GM23338 (cell line): ENCODE measurements at regions not wholly inside any gene's neighbourhood (a gene's known extent, or its start where the extent isn't known, plus 50 kb on each side); places are given as distances from the start of the nearest gene placed in this dataset.

Experiments used
- ATAC-seq: fragments of 200-7000 bp; cut with Tn5 transposase; 3 replicates; pipeline ENCODE4 v1.9.1; 2020
- DNase-seq: peaks from one replicate; pipeline ENCODE4 v3.0.0-alpha.2; 2015; ENCODE audit warnings: low spot score
- H2AFZ ChIP-seq: fragments of 200-600 bp; sonication (generic); 2 replicates; pipeline ENCODE4 v1.8.0; 2016; ENCODE audit warnings: antibody characterized with exemption, mild to moderate bottlenecking, moderate library complexity
- H3F3A ChIP-seq: fragments of 200-600 bp; sonication (generic); replicated peaks from 2 replicates; pipeline ENCODE4 v1.8.0; 2017; ENCODE audit warnings: antibody characterized with exemption, mixed run types, low read depth
- H3K27ac ChIP-seq: fragments of 200-600 bp; sonication (generic); 2 replicates; pipeline ENCODE4 v1.6.1; 2016; ENCODE audit warnings: low read depth
- H3K27me3 ChIP-seq: fragments of 200-600 bp; sonication (generic); 2 replicates; pipeline ENCODE4 v1.8.0; 2016; ENCODE audit warnings: mild to moderate bottlenecking, mixed run types, moderate library complexity; ENCODE audit not compliant: insufficient read depth
- H3K36me3 ChIP-seq: fragments of 200-600 bp; sonication (generic); 2 replicates; pipeline ENCODE4 v1.8.0; 2016; ENCODE audit warnings: mild to moderate bottlenecking; ENCODE audit not compliant: insufficient read depth
- H3K4me1 ChIP-seq: fragments of 200-600 bp; sonication (generic); 2 replicates; pipeline ENCODE4 v1.8.0; 2016; ENCODE audit warnings: mild to moderate bottlenecking, moderate library complexity; ENCODE audit not compliant: insufficient read depth
- H3K4me2 ChIP-seq: fragments of 200-600 bp; sonication (generic); 2 replicates; pipeline ENCODE4 v1.7.1; 2017; ENCODE audit warnings: mixed run types
- H3K4me3 ChIP-seq: fragments of 200-600 bp; sonication (generic); 2 replicates; pipeline ENCODE4 v1.6.1; 2016; ENCODE audit warnings: mixed run types
- H3K79me2 ChIP-seq: fragments of 200-600 bp; sonication (generic); replicated peaks from 2 replicates; pipeline ENCODE4 v1.8.0; 2017; ENCODE audit warnings: mild to moderate bottlenecking; ENCODE audit not compliant: insufficient read depth
- H3K9me2 ChIP-seq: fragments of 200-600 bp; sonication (generic); 2 replicates; pipeline ENCODE4 v1.8.0; 2017; ENCODE audit not compliant: insufficient read depth
- H4K20me1 ChIP-seq: fragments of 200-600 bp; sonication (generic); replicated peaks from 2 replicates; pipeline ENCODE4 v1.8.0; 2017; ENCODE audit warnings: mild to moderate bottlenecking; ENCODE audit not compliant: insufficient read depth
- H3K27ac Mint-ChIP-seq: 2 replicates; pipeline ENCODE4 v1.8.0; 2020; ENCODE audit warnings: inconsistent platforms, mild to moderate bottlenecking, moderate library complexity, mixed read lengths
- H3K27me3 Mint-ChIP-seq: 3 replicates; pipeline ENCODE4 v1.8.0; 2022; ENCODE audit warnings: low read depth, mild to moderate bottlenecking, moderate library complexity, mixed read lengths, inconsistent platforms; ENCODE audit not compliant: insufficient read depth, poor library complexity
- H3K36me3 Mint-ChIP-seq: 3 replicates; pipeline ENCODE4 v1.8.0; 2021; ENCODE audit warnings: low read depth, mild to moderate bottlenecking, inconsistent platforms, moderate library complexity, mixed read lengths
- H3K4me1 Mint-ChIP-seq: 3 replicates; pipeline ENCODE4 v1.8.0; 2020; ENCODE audit warnings: mild to moderate bottlenecking, inconsistent platforms, mixed read lengths
- H3K4me3 Mint-ChIP-seq: 3 replicates; pipeline ENCODE4 v1.8.0; 2021; ENCODE audit warnings: moderate library complexity, mild to moderate bottlenecking, inconsistent platforms, mixed read lengths
- H3K9me3 Mint-ChIP-seq: 3 replicates; pipeline ENCODE4 v1.8.0; 2020; ENCODE audit warnings: moderate library complexity, mild to moderate bottlenecking, inconsistent platforms, mixed read lengths
- CREB1 ChIP-seq: fragments of 250-450 bp; sonication (Bioruptor Pico); IDR thresholded peaks from 2 replicates; pipeline ENCODE4 v1.5.0; 2020; ENCODE audit warnings: low read depth, mild to moderate bottlenecking, moderate library complexity
- CTCF ChIP-seq, 2 experiments: fragments of 200-600 bp in 1 of 2; sonication (generic) in 1 of 2; conservative IDR thresholded peaks; 2 replicates each; pipeline versions ENCODE4 v1.5.1 to v1.6.1; 2016 to 2017; ENCODE audit warnings: antibody characterized with exemption in 2 of 2, low read depth in 2 of 2, mild to moderate bottlenecking in 2 of 2, moderate library complexity in 1 of 2
- ETS1 ChIP-seq: IDR thresholded peaks from 2 replicates; pipeline ENCODE4 v1.6.1; 2016; ENCODE audit warnings: antibody characterized with exemption
- EZH2 ChIP-seq: fragments of 200-600 bp; sonication (generic); IDR thresholded peaks from one replicate; pipeline ENCODE4 v1.8.0; 2017; ENCODE audit warnings: antibody characterized with exemption, mild to moderate bottlenecking, low read depth; ENCODE audit not compliant: unreplicated experiment
- EZH2phosphoT487 ChIP-seq: fragments of 200-600 bp; sonication (generic); IDR thresholded peaks from one replicate; pipeline ENCODE4 v1.8.1; 2018; ENCODE audit warnings: antibody characterized with exemption; ENCODE audit not compliant: unreplicated experiment
- JUNB ChIP-seq: IDR thresholded peaks from one replicate; pipeline ENCODE4 v1.6.1; 2016; ENCODE audit warnings: antibody characterized with exemption; ENCODE audit not compliant: unreplicated experiment
- NANOG ChIP-seq: IDR thresholded peaks from 2 replicates; pipeline ENCODE4 v1.6.1; 2016; ENCODE audit warnings: antibody characterized with exemption, borderline replicate concordance
- POLR2AphosphoS5 ChIP-seq: IDR thresholded peaks from 2 replicates; pipeline ENCODE4 v1.6.1; 2016; ENCODE audit warnings: antibody characterized with exemption, low read depth
- REST ChIP-seq: IDR thresholded peaks from one replicate; pipeline ENCODE4 v1.6.1; 2018; ENCODE audit warnings: antibody characterized with exemption; ENCODE audit not compliant: unreplicated experiment
- STAT1 ChIP-seq: IDR thresholded peaks from one replicate; pipeline ENCODE4 v1.6.1; 2016; ENCODE audit warnings: antibody characterized with exemption; ENCODE audit not compliant: unreplicated experiment
- ZNF114 ChIP-seq: fragments of 250-450 bp; sonication (Bioruptor Pico); IDR thresholded peaks from 2 replicates; pipeline ENCODE4 v1.5.0; 2020; ENCODE audit warnings: mild to moderate bottlenecking, moderate library complexity
- ZNF331 ChIP-seq: fragments of 250-450 bp; sonication (Bioruptor Pico); IDR thresholded peaks from 2 replicates; pipeline ENCODE4 v1.5.0; 2020; ENCODE audit warnings: low read depth, mild to moderate bottlenecking, moderate library complexity
- TF ChIP-seq, protein P1 (sequence below): fragments of 250-450 bp; sonication (Bioruptor Pico); IDR thresholded peaks from 2 replicates; pipeline ENCODE4 v1.5.0; 2020; ENCODE audit warnings: mild to moderate bottlenecking, moderate library complexity

GRCh38 chr3:160616311-160616710, 50.9 kb upstream of the KPNA4 start:
- Histone ChIP-seq H3K4me3 (no peak overlapping the region), H3K27me3 (no peaks in the 10 kb centered on the region), H3K9me2 (no peaks in the 10 kb centered on the region), H2AFZ (0 out of 2 replicates have a peak overlapping the region, but pooled peaks have one; percentile 29), H4K20me1 (no peaks in the 10 kb centered on the region), H3K36me3 (no peaks in the 10 kb centered on the region), H3K4me2 (no peak overlapping the region), H3K27ac (no peak overlapping the region), H3K79me2 (no peaks in the 10 kb centered on the region), H3F3A (no peaks in the 10 kb centered on the region), H3K4me1 (no peaks in the 10 kb centered on the region)
- DNase-seq (no peak), ATAC-seq (no peak)
- TF ChIP-seq ETS1 (no peak), NANOG (no peak), EZH2 (no peak), ZNF331 (no peak), CREB1 (no peak), JUNB (no peak), EZH2phosphoT487 (no peak), POLR2AphosphoS5 (no peak), CTCF (conservative IDR thresholded peaks at IDR 0.05; ENCODE audit: low read depth in 2 of 2) (no peak), ZNF114 (CRISPR knock-in tag) (no peak), REST (no peak), STAT1 (no peak)
- TF ChIP-seq, protein P1, sequence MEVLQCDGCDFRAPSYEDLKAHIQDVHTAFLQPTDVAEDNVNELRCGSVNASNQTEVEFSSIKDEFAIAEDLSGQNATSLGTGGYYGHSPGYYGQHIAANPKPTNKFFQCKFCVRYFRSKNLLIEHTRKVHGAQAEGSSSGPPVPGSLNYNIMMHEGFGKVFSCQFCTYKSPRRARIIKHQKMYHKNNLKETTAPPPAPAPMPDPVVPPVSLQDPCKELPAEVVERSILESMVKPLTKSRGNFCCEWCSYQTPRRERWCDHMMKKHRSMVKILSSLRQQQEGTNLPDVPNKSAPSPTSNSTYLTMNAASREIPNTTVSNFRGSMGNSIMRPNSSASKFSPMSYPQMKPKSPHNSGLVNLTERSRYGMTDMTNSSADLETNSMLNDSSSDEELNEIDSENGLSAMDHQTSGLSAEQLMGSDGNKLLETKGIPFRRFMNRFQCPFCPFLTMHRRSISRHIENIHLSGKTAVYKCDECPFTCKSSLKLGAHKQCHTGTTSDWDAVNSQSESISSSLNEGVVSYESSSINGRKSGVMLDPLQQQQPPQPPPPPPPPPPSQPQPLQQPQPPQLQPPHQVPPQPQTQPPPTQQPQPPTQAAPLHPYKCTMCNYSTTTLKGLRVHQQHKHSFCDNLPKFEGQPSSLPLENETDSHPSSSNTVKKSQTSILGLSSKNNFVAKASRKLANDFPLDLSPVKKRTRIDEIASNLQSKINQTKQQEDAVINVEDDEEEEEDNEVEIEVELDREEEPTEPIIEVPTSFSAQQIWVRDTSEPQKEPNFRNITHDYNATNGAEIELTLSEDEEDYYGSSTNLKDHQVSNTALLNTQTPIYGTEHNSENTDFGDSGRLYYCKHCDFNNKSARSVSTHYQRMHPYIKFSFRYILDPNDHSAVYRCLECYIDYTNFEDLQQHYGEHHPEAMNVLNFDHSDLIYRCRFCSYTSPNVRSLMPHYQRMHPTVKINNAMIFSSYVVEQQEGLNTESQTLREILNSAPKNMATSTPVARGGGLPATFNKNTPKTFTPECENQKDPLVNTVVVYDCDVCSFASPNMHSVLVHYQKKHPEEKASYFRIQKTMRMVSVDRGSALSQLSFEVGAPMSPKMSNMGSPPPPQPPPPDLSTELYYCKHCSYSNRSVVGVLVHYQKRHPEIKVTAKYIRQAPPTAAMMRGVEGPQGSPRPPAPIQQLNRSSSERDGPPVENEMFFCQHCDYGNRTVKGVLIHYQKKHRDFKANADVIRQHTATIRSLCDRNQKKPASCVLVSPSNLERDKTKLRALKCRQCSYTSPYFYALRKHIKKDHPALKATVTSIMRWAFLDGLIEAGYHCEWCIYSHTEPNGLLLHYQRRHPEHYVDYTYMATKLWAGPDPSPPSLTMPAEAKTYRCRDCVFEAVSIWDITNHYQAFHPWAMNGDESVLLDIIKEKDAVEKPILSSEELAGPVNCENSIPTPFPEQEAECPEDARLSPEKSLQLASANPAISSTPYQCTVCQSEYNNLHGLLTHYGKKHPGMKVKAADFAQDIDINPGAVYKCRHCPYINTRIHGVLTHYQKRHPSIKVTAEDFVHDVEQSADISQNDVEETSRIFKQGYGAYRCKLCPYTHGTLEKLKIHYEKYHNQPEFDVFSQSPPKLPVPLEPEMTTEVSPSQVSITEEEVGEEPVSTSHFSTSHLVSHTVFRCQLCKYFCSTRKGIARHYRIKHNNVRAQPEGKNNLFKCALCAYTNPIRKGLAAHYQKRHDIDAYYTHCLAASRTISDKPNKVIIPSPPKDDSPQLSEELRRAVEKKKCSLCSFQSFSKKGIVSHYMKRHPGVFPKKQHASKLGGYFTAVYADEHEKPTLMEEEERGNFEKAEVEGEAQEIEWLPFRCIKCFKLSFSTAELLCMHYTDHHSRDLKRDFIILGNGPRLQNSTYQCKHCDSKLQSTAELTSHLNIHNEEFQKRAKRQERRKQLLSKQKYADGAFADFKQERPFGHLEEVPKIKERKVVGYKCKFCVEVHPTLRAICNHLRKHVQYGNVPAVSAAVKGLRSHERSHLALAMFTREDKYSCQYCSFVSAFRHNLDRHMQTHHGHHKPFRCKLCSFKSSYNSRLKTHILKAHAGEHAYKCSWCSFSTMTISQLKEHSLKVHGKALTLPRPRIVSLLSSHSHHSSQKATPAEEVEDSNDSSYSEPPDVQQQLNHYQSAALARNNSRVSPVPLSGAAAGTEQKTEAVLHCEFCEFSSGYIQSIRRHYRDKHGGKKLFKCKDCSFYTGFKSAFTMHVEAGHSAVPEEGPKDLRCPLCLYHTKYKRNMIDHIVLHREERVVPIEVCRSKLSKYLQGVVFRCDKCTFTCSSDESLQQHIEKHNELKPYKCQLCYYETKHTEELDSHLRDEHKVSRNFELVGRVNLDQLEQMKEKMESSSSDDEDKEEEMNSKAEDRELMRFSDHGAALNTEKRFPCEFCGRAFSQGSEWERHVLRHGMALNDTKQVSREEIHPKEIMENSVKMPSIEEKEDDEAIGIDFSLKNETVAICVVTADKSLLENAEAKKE (CRISPR knock-in tag), result no peak
- no peaks in the 10 kb centered on the region for H3K4me1 Mint-ChIP-seq
- no peaks in the 10 kb centered on the region for H3K36me3 Mint-ChIP-seq
- no peak overlapping the region for H3K4me3 Mint-ChIP-seq
- H3K9me3 Mint-ChIP-seq, result no peaks in the 10 kb centered on the region; the same call in 2 of the 3 replicates
- no peak overlapping the region for H3K27ac Mint-ChIP-seq
- peaks cover 2% of the 10 kb centered on the region for H3K27me3 Mint-ChIP-seq
